SU-DHL-6 (cell line): ENCODE measurements at regions not wholly inside any gene's neighbourhood (a gene's known extent, or its start where the extent isn't known, plus 50 kb on each side); places are given as distances from the start of the nearest gene placed in this dataset.

Experiments used
- EZH2phosphoT487 ChIP-seq: fragments of 200-600 bp; sonication (generic), shearing (Covaris generic); conservative IDR thresholded peaks from 2 replicates; pipeline ENCODE4 v1.6.1; 2018; ENCODE audit warnings: mild to moderate bottlenecking, antibody characterized with exemption, low read length, moderate library complexity, mixed read lengths
- TF ChIP-seq, protein P1 (sequence below): fragments of 200-600 bp; sonication (generic); IDR thresholded peaks from one replicate; pipeline ENCODE4 v1.5.1; 2017; ENCODE audit warnings: antibody characterized with exemption, mild to moderate bottlenecking, low read length, moderate library complexity; ENCODE audit not compliant: insufficient read depth, poor library complexity, severe bottlenecking

DNA sequence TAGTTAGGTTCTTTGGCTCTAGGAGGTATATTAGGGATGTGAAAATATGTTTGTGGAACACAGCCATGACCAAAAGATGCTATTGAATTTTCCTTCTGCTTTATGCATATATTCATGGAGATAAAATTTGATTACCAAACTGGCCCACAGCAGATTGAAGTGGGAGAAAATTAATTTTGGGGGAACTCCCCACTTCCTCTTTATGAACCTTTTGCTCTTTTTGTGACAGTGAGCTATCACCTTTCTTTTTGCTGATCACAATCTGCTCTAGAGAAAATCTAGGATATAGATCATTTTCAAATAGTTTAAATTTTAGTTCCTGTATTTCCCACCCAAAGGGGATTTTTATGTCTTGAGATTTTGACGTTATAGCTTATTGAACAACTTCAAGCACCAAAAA is 313.0 kb downstream of the GABRB2 start:
- TF ChIP-seq, protein P1, sequence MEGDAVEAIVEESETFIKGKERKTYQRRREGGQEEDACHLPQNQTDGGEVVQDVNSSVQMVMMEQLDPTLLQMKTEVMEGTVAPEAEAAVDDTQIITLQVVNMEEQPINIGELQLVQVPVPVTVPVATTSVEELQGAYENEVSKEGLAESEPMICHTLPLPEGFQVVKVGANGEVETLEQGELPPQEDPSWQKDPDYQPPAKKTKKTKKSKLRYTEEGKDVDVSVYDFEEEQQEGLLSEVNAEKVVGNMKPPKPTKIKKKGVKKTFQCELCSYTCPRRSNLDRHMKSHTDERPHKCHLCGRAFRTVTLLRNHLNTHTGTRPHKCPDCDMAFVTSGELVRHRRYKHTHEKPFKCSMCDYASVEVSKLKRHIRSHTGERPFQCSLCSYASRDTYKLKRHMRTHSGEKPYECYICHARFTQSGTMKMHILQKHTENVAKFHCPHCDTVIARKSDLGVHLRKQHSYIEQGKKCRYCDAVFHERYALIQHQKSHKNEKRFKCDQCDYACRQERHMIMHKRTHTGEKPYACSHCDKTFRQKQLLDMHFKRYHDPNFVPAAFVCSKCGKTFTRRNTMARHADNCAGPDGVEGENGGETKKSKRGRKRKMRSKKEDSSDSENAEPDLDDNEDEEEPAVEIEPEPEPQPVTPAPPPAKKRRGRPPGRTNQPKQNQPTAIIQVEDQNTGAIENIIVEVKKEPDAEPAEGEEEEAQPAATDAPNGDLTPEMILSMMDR = no peak
- no peak for TF ChIP-seq EZH2phosphoT487
